Activated CD4-positive, alpha-beta T cell treated with anti-CD3 and anti-CD28 coated beads, Interleukin-2, amount 50 U/mL, for 48 hours (primary cell): ENCODE measurements at regions not wholly inside any gene's neighbourhood (a gene's known extent, or its start where the extent isn't known, plus 50 kb on each side); places are given as distances from the start of the nearest gene placed in this dataset.
"Not testable (repeated sequence)": the region's sequence is repeated elsewhere in the genome, so short reads cannot be mapped to it uniquely, and the experiment has no call there.

Experiments used
- DNase-seq, 2 experiments: peaks; one replicate each; pipeline ENCODE4 v3.0.0-alpha.2; 2020

DNA sequence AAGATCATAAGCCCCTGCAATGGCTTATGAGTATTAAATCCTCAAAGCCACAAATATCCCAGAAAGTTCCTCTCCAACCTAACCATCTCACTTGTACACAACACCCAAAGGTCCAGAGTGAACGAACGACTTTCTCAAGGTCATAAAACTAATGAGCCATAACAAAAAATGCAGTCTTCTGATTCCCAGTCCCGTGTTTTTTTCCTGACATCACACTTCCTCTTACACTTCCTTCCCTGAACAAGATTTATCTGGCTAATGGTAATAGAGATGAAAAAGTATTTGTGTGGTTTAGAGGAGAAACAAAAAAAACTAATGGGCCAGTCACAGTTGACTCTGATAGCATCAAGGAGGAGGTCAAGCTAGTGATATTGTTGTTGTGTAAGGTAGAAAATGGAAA lies 99.5 kb upstream of the KLHL13 start:
- no peak for DNase-seq

DNA sequence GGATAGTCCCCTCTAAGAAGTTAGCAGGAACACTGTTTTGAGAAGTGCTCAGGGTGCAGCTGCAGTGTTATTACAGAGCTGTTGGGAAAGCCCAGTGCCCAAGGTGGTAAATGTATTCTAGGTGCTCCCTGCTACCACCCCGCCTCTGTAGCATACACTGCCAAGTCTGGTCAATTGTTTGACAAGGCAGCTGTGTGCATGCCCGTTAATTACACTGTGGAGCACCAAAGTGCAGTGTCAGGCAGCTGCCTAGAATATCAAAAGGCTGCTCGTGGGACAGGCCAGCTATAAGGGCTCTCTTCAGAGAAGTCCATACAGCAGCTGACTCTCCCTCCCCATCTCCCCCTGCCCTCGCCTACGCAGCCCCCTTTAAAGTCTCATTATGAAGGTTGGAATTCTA lies 99.9 kb upstream of the KLHL13 start:
- no peak for DNase-seq

DNA sequence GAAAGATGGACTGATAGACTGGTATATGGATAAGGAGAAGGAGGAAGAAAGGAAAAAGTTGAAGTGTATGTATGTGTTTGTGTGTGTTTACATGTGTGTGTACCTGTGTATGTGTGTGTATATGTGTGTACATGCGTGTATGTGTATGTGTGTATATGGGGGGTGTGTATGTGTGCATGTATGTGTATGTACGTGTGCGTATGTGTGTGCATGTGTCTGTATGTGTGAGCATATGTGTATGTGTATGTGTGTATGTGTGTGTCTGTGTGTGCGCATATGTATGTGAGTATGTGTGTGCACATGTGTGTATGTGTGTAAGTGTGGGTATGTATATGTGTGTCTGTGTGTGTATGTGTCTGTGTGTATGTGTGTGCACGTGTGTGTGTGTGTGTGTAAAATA lies 101.5 kb upstream of the KLHL13 start:
- DNase-seq = no peak

DNA sequence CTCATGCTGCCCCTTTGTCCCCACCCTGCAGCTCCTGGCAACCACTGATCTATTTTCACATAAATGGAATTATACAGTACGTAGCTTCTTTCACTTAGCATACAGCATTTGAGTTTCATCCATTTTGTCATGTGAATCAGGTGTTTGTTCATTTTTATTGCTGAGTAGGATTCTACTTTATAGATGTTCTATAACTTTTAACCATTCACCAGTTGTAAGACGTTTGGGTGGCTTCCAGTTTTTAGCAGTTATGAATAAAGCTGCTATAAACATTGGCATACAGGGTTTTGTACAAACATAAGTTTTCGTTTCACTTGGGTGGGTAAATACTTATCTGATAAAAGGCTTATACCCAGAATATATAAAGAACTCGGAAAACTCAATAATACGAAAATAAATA lies 102.3 kb upstream of the KLHL13 start:
- DNase-seq = no peak

DNA sequence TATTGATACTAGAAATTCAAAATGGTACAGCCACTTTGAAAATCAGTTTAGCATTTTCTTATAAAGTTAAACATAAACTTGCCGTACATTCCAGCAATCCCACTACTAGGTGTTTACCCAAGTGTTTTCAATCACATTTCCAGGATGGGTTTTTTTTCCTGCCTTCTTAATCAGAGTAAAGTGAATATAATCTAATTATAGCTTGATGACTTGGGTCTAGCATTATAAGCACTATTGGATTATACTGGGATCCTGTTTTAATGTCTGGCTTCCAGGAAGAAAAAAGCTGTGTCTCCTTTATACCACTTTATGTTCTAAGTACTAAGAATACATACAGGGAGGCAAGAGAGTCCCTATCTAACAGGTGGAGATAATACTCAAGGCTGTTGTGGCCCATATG lies 103.3 kb upstream of the KLHL13 start:
- no peak for DNase-seq

DNA sequence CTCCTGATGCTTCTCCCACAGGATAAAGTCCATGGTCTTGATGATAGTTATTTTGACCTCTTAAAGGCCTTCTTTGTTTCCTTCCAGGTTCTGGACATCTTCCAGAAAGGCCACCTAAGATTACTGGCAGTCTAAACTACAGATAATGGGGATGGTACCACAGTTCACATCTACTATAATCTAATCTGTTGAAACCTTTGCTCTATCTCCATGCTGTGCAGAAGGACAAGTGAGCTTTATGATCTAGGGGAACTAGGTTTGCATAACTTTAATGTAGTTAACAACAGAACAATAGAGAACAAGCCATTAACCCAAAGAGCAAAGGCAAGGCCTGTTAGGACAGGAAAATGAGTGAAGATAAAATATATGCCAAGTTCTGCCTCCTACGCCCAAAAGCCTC lies 103.9 kb upstream of the KLHL13 start:
- DNase-seq = no peak

- DNase-seq = no peak
These were observed 104.7 kb upstream of the KLHL13 start for GRCh38 chrX:118221270-118221669.

DNA sequence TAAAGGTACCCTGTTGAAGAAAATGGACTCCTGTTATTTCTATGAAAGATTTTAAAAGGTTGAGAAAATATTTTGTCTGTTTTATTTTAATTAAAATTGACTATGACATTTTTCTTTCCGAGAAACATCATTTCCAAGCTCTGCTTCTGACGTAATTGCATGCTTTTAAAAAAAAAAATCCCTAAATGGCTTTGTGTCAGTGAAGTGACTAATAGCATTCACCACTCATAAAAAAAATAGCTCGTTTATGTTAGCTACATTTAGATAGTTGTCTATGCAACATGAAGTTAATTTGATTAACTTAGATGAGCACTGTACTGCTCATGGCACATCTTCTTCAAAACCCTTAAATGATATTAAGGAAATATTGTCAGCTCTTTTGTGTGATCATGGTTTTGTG lies 105.1 kb upstream of the KLHL13 start:
- no peak for DNase-seq

DNA sequence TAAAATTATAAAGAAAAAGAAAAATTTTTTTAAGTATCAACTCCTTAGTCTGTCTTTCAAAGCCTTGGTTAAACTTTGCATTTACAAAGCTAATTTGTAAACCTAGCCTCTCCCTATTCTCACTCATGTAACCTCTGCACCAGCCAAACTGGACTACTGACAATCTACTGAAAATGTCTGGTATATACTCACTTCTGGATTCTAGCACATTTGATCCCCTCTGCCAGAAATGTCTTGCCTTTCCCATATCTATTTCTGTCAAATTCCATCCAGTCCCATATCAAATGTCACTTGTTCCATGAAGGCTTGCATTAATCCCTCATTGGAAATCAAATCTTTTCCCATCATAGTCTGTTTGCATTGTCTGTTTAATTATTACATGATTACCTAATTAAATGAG lies 105.8 kb upstream of the KLHL13 start:
- DNase-seq = no peak

DNA sequence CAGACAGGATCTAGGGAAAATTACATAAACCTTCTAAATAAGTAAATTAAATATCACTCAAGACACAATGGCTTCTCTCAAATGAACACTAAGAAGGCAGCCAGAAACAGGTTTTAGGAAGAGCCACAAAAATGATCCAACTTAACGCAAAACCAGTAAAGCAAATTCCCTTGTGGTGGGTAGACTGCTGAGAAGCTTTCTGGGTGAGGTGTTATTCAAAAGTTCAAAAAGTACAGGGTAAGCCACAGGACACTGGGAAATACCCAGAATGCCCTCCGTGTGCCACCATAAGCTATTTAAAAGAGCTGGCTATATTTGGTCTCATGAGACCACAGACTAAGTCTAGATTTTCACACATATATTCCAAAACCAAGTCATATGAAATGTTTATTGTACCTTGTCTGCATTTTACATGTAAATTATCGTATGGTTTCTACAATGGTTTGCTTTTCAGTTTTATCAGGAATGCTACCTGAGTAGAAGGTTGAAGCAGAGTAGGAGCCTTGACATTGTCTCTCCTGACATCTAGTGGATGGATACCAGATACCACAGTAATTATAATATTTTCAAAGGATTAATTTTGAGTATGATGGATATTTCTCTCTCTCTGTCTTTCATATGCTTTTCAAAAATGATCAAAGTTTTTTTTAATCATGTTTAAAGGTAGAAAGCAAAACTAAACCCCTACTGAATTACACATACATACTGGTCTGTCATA lies 109.3 kb upstream of the KLHL13 start:
- DNase-seq = no peak

- no peak for DNase-seq
These were observed 111.4 kb upstream of the KLHL13 start for GRCh38 chrX:118228041-118228440.

GRCh38 chrX:118228456-118228855 lies 111.8 kb upstream of the KLHL13 start:
- no peak for DNase-seq

DNA sequence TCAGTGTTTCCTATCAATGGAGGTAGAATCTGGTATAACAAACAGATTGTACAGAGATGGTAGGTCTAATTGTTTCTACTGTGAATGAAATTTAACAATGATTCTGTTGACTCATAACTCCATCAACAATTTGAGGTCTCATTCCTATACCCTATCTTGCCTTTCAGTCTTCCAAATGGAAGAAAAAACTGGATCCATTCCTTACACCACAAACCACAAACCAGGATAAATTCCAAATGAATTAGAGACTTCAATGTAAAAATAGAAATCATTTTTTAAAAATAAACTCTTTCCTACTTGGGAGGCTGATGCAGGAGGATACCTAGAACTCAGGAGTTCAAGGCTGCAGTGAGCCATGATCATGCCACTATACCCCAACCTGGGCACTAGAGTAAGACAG lies 114.4 kb upstream of the WDR44 start:
- DNase-seq = no peak

- DNase-seq = no peak
These were observed 106.6 kb upstream of the WDR44 start for GRCh38 chrX:118239178-118239870.

DNA sequence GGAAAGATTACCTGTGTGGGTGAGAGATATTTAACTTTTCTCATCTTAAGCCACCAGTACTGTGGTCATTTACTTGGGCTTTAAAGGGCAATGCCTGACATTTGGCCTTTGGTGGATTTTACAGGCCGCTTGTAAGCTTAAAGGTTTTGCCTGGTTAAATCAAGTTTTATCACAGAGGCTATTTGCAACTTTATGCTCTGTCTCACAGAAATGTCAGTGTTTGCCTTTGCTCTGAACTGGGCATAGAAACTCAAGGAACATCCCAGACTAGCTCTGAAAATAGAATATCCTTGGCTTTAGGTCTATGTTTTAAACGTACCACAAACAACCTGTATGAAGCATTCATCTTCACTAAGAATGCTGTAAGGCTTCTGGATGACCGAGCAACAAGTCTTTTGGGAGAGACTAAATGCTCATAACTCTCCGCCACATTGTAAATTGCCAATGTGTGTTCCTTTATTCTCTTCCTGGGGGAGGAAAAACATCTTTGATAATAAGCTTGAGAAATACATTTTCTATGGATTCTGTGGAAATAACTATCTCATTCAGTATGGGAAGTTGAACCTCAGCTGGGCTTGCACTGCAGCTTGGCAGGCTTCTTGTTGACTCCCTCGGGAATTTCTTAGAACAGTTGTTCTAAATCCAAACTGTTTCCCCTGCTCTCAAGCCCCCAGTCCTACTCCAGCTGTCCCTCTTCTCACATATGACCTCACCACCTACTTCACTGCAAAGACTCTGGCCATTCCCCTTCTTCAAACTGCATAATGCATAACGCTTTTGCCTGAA lies 105.8 kb upstream of the WDR44 start:
- DNase-seq = no peak

DNA sequence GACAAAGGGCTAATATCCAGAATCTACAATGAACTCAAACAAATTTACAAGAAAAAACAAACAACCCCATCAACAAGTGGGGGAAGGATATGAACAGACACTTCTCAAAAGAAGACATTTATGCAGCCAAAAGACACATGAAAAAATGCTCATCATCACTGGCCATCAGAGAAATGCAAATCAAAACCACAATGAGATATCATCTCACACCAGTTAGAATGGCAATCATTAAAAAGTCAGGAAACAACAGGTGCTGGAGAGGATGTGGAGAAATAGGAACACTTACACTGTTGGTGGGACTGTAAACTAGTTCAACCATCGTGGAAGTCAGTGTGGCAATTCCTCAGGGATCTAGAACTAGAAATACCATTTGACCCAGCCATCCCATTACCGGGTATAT lies 98.9 kb upstream of the WDR44 start:
- DNase-seq = not testable (repeated sequence)

DNA sequence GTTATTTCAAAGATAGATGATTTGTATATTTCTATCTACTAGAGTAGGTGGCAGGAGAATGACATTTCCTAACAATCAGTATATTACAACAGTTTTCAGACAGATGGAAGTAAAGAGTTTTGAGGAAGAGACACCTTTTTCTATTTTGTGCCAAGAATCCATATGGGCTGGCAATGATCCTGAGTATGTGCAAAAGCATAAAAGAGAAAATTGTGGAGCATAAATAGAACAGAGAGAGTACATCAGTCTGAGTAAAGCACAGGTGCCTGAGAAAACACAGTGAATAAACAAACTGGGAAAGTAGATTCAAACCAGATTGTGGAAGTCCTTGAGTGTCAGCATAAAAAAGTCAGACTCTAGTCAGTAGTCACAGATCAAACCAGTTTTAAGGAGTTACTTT lies 96.8 kb upstream of the WDR44 start:
- DNase-seq = no peak

- no peak for DNase-seq
These were observed 95.5 kb upstream of the WDR44 start for GRCh38 chrX:118250445-118250844.

GRCh38 chrX:118251271-118251670 lies 94.6 kb upstream of the WDR44 start:
- DNase-seq = no peak

DNA sequence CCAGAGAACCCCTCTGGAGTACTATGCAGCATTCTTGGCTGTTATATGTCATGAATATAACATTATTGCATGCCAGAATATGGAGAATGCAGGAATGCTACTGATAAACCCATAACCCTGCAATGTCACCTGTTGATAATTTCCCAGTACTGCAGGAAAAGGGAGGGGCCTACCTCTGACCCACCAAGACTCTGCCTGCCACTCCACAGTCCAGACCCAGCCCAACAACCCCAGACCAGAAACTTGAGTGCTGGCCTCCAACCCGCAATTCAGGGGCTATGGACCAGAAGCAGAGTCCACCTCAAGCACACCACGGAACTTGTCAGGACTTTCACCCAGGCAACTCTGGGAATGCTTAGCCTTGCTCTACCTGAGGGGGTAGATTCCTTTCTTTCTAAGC lies 92.9 kb upstream of the WDR44 start:
- DNase-seq = no peak

- peak; percentile 41 to 46 for DNase-seq
These were observed 91.3 kb upstream of the WDR44 start for GRCh38 chrX:118254611-118255010.

- no peak for DNase-seq
These were observed 90.0 kb upstream of the WDR44 start for GRCh38 chrX:118255921-118256320.

DNA sequence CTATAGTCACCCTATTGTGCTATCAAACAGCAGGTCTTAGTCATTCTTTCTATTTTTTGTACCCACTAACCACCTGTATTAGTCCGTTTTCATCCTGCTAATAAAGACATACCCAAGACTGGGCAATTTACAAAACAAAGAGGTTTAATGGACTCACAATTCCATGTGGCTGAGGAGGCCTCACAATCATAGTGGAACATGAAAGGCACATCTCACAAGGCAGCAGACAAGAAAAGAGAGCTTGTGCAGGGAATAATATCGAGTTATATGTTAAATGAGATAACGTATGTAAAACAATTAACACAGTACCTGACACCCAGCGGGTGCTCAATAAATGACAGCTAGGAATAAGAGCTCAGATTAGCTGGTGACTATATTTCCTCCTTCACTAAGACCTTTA lies 88.1 kb upstream of the WDR44 start:
- DNase-seq = no peak

GRCh38 chrX:118259213-118259612 lies 86.7 kb upstream of the WDR44 start:
- DNase-seq = no peak
